Body of pancreas (tissue), 4 donors: ENCODE measurements at regions not wholly inside any gene's neighbourhood (a gene's known extent, or its start where the extent isn't known, plus 50 kb on each side); places are given as distances from the start of the nearest gene placed in this dataset.

ENCODE experiments used
- CTCF ChIP-seq, 7 experiments: fragments of 450-650 bp in 4 of 7; fragments of 200-600 bp in 3 of 7; sonication (generic) in 3 of 7; IDR thresholded peaks; one replicate each; pipeline ENCODE4 v1.5.1; 2016 to 2019; ENCODE audit warnings: antibody characterized with exemption in 7 of 7
- POLR2A ChIP-seq, 3 donors: fragments of 450-650 bp; IDR thresholded peaks; one replicate each; pipeline ENCODE4 v1.6.1; 2016; ENCODE audit warnings: antibody characterized with exemption in 3 of 3, mild to moderate bottlenecking in 2 of 3

- TF ChIP-seq CTCF (IDR thresholded peaks at IDR 0.05) (no peak), POLR2A (IDR thresholded peaks at IDR 0.05) (no peak)
These were observed 172.2 kb upstream of the ADGRL3 start for GRCh38 chr4:61027939-61028338.
